D721Med (cell line): ENCODE measurements at regions not wholly inside any gene's neighbourhood (a gene's known extent, or its start where the extent isn't known, plus 50 kb on each side); places are given as distances from the start of the nearest gene placed in this dataset.
"Not testable (repeated sequence)": the region's sequence is repeated elsewhere in the genome, so short reads cannot be mapped to it uniquely, and the experiment has no call there.

Experiments
- DNase-seq: peaks from one replicate; pipeline ENCODE4 v3.0.0; 2011; ENCODE audit warnings: low spot score; ENCODE audit not compliant: insufficient read length
- FAIRE-seq: peaks from 2 replicates; lab custom pipeline; 2011; peaks lifted over from hg19 to GRCh38; lab: Jason Lieb, UNC
- CTCF ChIP-seq: IDR thresholded peaks from 2 replicates; pipeline ENCODE4 v1.5.1; 2012; ENCODE audit warnings: mild to moderate bottlenecking, control low read depth; ENCODE audit not compliant: insufficient read depth; ENCODE audit errors: missing control alignments

GRCh38 chrX:1099146-1099770, 113.2 kb downstream of the CRLF2 start:
- FAIRE-seq = no peak

GRCh38 chrX:1097328-1097727, 115.1 kb downstream of the CRLF2 start:
- DNase-seq = no peak

More at GRCh38 chrX:1099146-1099770, 113.2 kb downstream of the CRLF2 start:
- DNase-seq = no peak
- no peak for TF ChIP-seq CTCF

GRCh38 chrX:1094566-1095333, 117.7 kb downstream of the CRLF2 start:
- no peak for DNase-seq
- FAIRE-seq = no peak
- TF ChIP-seq CTCF = no peak

More at GRCh38 chrX:1097328-1097727, 115.1 kb downstream of the CRLF2 start:
- no peak for TF ChIP-seq CTCF
- FAIRE-seq = no peak

DNA sequence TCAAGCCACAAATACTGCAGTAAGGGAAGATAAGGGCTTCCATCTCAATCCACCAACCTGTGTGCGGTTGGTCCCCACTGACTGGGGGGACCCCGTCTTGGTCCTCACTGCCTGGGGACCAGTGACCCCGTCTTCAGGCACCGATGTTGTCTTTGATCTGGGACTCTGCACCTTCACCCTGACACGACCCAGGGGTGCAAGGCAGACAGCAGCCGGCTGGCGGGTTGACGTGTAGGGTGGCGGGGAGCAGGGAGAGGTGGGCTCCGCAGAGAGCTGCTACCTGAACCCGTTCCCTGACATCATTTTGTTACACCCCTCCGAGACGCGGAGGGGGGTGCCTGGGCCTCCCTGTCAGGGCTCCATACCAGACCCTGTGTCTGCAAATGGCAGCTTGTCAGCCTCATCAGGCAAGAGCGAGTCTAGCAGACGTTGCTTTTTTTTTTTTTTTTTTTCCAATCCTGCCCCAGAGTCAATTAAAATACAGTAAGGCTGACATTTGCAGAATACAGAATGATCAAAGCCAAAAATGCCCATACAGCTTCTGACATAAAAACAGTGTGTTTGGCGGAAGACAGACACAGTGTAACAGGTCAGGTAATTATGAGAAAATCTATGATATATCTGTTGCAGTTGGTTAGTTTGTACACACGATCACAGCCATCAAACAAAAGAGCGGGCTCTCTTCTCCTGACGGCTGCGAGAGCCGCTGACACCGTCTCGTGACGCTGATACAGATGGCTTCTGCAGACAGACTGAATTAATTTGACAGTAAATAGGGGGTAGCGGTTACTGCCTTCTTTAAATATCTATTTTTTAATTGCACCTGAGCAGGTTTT, 118.6 kb downstream of the CRLF2 start:
- DNase-seq (no peak), FAIRE-seq (no peak)
- TF ChIP-seq CTCF = no peak

DNA sequence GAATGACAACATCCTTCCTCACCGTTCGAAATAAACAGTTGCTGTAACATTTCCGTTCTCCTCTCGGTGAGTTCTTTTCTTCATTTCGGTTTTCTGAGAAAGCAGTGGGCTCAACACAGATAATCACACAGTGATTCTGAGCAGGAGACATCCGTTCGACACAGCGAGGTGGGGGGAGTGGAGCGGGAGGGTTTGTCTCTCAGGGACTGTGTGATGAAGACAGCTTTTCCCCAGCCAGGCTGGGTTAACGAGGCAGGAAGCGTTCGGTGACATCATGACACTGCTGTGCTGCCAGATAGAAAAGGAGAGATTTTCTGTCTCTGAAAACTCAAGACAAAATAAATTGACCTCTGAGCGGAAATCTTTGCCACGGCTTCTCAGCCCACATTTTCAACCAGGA, 119.3 kb downstream of the CRLF2 start:
- FAIRE-seq = no peak
- DNase-seq = no peak
- no peak for TF ChIP-seq CTCF

- DNase-seq (no peak), FAIRE-seq (no peak)
- TF ChIP-seq CTCF = no peak
Observed at GRCh38 chrX:1086444-1087409, 125.7 kb downstream of the CRLF2 start.

DNA sequence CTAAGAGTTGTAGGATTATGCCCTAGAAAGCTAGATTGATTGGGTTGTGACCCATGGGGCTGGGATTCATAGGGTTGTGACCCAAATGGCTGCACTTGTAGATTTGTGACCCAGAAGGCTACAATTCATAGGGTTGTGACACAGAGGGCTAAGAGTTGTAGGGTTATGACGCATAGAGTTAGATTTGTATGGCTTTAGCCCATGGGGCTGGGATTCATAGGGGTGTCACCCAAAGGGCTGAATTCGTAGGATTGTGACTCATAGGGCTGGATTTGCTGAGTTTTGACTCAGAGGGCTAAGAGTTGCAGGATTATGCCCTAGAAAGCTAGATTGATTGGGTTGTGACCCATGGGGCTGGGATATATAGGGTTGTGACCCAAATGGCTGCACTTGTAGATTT, 126.6 kb downstream of the CRLF2 start:
- not testable (repeated sequence) for DNase-seq, FAIRE-seq
